ENCODE measurements at regions not wholly inside any gene's neighbourhood (a gene's known extent, or its start where the extent isn't known, plus 50 kb on each side); places are given as distances from the start of the nearest gene placed in this dataset.

DNA sequence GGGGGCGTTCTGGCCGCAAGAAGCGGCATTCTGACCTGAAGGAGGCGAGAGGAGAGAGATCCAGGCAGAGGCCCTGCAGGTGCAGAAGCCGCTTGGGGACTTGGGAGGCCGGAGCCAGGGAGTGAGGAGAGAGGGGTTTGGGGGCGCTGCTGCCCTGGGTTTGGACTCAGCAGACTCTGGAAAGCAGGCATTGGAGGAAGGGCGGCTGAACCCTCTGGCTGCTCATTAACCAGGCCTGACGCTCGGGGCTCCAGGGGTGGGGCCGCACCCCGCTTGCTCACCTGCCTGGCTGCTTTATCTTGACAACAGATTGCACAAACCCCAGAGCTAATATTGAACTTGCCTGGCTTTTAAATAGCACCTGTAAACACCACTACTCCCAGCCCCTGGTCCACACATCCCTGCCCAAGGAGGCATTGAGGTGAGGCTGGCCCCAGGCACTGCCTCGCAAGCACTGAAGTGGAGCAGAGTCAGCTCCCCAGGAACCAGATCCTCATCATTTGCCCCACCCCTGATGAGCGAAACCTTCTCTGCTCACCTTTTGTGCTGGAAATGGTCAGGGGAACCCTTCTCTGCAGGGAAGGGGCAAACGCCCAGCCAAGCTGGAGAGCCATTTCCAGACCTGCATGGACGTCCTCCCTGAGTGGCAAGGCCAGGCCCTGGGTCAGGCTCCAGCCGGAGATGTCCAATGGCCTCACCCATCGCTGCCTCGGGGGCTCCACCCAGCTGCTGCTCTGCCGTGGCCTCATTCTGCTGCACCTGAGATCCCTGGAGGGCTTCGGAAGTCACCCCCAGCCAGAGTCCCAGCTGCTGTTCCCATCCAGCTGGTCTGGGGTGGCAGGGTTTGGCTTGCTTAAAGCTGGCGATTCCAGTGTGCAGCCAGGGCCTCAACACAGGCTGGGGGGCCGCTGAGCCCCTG, 190.2 kb upstream of the GSE1 start (continued):
- TF ChIP-seq ZNF232 (CRISPR knock-in tag; IDR thresholded peaks at IDR 0.05; ENCODE audit: borderline replicate concordance) (peak; percentile 94; the same call in 1 of the 2 replicates), MAZ (IDR thresholded peaks at IDR 0.05; ENCODE audit: borderline replicate concordance, low read depth, low read length) (peak; percentile 45; the same call in 1 of the 2 replicates), MAZ (CRISPR knock-in tag; IDR thresholded peaks at IDR 0.05; ENCODE audit: low read depth) (peak; percentile 92), ZNF501 (CRISPR knock-in tag; IDR thresholded peaks at IDR 0.05) (peak; percentile 62; the same call in 1 of the 2 replicates), ZBTB1 (CRISPR knock-in tag; IDR thresholded peaks at IDR 0.05; ENCODE audit: borderline replicate concordance) (no peak), RFX1 (IDR thresholded peaks at IDR 0.05) (no peak), CBX2 (IDR thresholded peaks at IDR 0.05; ENCODE audit: low read depth, low read length) (no peak), CBX2 (CRISPR knock-in tag; IDR thresholded peaks at IDR 0.05; ENCODE audit: low read depth) (no peak), SMC3 (IDR thresholded peaks at IDR 0.05; ENCODE audit: low read length) (no peak), ZNF317 (CRISPR knock-in tag; IDR thresholded peaks at IDR 0.05) (peak; percentile 88), TOE1 (CRISPR knock-in tag; IDR thresholded peaks at IDR 0.05) (peak; percentile 97)
- TF ChIP-seq, protein P1, sequence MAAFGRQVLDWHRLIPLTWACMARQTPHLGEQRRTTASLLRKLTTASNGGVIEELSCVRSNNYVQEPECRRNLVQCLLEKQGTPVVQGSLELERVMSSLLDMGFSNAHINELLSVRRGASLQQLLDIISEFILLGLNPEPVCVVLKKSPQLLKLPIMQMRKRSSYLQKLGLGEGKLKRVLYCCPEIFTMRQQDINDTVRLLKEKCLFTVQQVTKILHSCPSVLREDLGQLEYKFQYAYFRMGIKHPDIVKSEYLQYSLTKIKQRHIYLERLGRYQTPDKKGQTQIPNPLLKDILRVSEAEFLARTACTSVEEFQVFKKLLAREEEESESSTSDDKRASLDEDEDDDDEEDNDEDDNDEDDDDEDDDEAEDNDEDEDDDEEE (CRISPR knock-in tag; IDR thresholded peaks at IDR 0.05) = peak; percentile 83
- TF ChIP-seq, protein P2, sequence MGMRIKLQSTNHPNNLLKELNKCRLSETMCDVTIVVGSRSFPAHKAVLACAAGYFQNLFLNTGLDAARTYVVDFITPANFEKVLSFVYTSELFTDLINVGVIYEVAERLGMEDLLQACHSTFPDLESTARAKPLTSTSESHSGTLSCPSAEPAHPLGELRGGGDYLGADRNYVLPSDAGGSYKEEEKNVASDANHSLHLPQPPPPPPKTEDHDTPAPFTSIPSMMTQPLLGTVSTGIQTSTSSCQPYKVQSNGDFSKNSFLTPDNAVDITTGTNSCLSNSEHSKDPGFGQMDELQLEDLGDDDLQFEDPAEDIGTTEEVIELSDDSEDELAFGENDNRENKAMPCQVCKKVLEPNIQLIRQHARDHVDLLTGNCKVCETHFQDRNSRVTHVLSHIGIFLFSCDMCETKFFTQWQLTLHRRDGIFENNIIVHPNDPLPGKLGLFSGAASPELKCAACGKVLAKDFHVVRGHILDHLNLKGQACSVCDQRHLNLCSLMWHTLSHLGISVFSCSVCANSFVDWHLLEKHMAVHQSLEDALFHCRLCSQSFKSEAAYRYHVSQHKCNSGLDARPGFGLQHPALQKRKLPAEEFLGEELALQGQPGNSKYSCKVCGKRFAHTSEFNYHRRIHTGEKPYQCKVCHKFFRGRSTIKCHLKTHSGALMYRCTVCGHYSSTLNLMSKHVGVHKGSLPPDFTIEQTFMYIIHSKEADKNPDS (CRISPR knock-in tag; IDR thresholded peaks at IDR 0.05) = no peak
- TF ChIP-seq, protein P3, sequence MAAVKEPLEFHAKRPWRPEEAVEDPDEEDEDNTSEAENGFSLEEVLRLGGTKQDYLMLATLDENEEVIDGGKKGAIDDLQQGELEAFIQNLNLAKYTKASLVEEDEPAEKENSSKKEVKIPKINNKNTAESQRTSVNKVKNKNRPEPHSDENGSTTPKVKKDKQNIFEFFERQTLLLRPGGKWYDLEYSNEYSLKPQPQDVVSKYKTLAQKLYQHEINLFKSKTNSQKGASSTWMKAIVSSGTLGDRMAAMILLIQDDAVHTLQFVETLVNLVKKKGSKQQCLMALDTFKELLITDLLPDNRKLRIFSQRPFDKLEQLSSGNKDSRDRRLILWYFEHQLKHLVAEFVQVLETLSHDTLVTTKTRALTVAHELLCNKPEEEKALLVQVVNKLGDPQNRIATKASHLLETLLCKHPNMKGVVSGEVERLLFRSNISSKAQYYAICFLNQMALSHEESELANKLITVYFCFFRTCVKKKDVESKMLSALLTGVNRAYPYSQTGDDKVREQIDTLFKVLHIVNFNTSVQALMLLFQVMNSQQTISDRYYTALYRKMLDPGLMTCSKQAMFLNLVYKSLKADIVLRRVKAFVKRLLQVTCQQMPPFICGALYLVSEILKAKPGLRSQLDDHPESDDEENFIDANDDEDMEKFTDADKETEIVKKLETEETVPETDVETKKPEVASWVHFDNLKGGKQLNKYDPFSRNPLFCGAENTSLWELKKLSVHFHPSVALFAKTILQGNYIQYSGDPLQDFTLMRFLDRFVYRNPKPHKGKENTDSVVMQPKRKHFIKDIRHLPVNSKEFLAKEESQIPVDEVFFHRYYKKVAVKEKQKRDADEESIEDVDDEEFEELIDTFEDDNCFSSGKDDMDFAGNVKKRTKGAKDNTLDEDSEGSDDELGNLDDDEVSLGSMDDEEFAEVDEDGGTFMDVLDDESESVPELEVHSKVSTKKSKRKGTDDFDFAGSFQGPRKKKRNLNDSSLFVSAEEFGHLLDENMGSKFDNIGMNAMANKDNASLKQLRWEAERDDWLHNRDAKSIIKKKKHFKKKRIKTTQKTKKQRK (IDR thresholded peaks at IDR 0.05; ENCODE audit: low read length) = no peak
- TF ChIP-seq, protein P4, sequence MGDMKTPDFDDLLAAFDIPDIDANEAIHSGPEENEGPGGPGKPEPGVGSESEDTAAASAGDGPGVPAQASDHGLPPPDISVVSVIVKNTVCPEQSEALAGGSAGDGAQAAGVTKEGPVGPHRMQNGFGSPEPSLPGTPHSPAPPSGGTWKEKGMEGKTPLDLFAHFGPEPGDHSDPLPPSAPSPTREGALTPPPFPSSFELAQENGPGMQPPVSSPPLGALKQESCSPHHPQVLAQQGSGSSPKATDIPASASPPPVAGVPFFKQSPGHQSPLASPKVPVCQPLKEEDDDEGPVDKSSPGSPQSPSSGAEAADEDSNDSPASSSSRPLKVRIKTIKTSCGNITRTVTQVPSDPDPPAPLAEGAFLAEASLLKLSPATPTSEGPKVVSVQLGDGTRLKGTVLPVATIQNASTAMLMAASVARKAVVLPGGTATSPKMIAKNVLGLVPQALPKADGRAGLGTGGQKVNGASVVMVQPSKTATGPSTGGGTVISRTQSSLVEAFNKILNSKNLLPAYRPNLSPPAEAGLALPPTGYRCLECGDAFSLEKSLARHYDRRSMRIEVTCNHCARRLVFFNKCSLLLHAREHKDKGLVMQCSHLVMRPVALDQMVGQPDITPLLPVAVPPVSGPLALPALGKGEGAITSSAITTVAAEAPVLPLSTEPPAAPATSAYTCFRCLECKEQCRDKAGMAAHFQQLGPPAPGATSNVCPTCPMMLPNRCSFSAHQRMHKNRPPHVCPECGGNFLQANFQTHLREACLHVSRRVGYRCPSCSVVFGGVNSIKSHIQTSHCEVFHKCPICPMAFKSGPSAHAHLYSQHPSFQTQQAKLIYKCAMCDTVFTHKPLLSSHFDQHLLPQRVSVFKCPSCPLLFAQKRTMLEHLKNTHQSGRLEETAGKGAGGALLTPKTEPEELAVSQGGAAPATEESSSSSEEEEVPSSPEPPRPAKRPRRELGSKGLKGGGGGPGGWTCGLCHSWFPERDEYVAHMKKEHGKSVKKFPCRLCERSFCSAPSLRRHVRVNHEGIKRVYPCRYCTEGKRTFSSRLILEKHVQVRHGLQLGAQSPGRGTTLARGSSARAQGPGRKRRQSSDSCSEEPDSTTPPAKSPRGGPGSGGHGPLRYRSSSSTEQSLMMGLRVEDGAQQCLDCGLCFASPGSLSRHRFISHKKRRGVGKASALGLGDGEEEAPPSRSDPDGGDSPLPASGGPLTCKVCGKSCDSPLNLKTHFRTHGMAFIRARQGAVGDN (CRISPR knock-in tag; IDR thresholded peaks at IDR 0.05) = peak; percentile 88
